ENCODE measurements at regions not wholly inside any gene's neighbourhood (a gene's known extent, or its start where the extent isn't known, plus 50 kb on each side); places are given as distances from the start of the nearest gene placed in this dataset.

DNA sequence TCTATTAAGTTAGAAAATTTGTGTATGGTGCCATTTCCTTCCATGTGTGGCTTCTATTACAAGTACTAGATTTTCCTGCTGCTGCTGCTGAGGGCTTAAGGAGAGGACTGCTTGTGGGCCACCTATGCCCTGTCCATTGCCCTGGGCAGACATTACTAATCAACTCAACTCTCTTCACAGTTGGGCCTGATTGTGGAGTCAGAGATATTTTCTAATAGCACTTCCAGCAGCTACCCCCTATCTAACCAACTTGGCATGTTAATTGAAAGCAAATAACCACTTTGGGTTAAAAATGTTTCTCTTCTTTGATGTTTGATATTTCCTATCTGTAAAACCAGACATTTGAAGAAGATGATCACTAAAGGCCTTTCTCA is 242.0 kb downstream of the EDEM1 start:
- DNase-seq = no peak

GRCh38 chr3:5430701-5431100 is 243.2 kb downstream of the EDEM1 start:
- DNase-seq = no peak

DNA sequence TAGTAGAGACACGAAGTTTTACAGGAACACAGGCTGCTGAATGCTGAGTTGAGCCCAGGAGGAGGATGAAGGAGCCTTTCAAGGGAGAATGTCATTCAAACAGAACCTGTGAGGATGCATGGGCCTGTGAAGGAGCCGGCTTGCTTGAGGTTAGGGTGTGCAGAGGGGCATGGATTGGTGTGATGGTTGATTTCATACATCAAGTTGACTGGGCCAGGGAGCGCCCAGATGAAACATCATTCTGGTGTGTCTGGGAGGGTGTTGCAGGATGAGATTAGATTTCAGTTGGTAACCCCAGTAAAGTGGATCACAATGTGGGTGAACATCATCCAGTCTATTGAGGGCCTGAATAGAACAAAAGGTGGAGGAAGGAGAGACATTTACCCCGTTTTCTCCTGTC is 243.6 kb downstream of the EDEM1 start:
- no peak for DNase-seq

DNA sequence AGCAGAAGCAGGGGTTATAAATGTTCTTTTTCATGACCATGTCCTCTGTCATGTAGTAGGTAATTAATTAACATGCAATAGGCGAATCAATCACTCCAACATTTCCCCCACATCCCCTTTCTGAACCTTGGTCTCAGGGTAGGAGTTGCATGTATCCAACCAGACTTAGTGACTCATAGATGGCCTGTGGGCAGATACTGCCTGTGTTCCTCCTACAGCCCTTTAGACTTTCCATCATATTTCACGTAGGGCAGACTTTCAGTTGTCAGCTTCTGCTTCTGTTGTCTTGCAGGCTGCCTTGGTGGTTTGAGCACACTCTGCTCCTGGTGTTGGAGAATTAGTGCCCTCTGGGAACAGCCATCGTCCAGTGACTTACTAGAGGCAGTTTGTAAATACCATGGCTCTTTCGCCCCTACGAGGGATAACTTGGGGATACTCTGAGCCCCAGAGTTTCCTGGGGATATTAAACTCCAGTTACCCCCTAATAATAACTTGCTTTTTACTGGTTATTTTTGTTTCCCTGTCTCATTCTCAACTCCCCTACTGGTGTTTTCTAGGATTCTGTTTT is 244.4 kb downstream of the EDEM1 start:
- no peak for DNase-seq

- DNase-seq = no peak
These were observed 249.8 kb downstream of the EDEM1 start for GRCh38 chr3:5437296-5437782.

DNA sequence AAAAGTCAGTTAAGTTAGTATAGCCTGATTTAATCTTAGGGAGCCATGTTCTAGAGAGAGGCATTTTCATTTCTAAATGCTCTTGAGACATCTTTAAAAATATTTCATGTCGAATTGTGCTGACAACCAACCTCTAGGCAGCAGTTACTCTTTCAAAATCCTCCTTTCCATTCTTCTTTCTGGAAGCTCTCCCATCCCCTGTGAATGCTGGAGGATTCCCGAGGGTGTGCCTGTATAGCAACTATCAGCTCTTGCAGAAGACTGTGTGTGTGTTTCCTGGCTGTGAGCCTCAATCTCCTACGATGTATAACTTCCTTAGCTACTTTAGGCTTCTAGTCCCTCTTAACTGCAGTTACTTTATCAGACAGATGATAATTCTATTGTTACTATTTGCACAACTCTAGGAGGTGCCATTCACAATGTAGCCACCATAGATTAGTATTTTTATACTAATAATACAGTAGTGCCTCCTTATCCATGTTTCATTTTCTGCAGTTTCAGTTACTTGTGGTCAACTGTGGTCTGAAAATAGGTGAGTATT is 250.3 kb downstream of the EDEM1 start:
- no peak for DNase-seq

DNA sequence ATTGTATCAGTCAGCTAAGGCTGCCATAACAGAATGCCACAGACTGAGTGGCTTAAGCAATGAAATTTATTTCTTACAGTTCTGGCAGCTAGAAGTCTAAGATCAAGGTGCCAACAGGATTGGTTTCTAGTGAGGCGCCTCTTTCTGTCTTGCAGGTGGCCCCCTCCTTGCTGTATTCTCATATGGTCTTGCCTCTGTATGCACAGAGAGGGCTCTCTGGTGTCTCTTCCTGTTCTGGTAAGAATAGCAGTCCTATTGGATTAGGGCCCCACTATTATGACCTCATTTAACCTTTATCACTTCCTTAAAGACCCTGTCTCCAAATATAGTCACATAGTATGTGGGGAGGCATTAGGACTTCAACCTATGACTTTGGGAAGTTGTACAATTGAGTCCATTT is 253.9 kb downstream of the EDEM1 start:
- DNase-seq = no peak

DNA sequence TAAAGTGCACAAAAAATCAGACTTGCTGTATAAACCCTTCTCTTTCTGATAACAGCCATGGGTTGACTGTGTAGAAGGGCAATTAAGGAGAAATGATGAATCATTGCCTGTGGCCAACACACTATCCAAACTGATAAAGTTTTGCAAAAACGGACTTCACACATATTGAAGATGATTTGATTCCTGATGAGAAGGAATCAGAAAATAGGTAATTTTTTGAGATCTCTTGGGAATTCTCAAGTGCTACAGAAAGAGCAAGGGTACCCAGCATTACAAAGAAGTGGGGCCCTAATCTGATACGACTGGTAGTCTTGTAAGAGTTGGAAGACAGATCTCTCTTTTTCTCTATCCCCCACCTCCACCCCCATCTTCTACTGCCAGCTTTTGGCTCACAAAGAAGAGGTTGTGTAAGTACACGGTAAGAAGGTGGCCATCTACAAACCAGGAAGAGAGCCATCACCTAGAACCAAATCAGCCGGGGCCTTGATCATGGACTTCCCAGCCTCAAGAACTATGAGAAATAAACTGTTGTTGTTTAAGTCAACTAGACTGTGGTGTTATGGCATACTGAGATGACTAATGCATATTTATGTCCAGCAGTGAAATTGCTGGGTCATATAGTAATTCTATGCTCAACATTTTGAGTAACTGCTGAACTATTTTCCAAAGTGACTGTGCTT is 254.7 kb downstream of the EDEM1 start:
- no peak for DNase-seq

GRCh38 chr3:5442786-5443138 is 255.3 kb downstream of the EDEM1 start:
- DNase-seq = no peak

- DNase-seq = no peak
These were observed 256.7 kb downstream of the EDEM1 start for GRCh38 chr3:5444253-5444652.

DNA sequence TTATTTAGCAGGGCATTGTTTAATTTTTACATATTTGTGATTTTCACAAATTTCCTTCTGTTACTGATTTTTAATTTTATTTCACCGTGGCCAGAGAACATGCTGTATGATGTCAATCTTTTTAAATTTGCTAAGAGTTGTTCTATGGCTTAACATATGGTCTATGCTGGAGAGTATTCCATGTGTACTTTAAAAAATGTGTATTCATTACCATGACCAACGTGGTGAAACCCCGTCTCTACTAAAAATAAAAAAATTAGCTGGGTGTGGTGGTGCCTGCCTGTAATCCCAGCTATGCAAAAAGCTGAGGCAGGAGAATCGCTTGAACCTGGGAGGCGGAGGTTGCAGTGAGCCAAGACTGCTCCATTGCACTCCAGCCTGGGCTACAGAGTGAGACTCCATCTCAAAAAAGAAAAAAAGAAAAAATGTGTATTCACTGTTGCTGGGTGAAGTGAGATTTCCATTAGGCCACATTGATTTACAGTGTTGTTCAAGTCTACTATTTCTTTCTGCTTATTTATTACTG is 258.2 kb downstream of the EDEM1 start:
- no peak for DNase-seq

- DNase-seq = no peak
These were observed 260.7 kb downstream of the EDEM1 start for GRCh38 chr3:5448246-5448645.

- no peak for DNase-seq
These were observed 261.3 kb downstream of the EDEM1 start for GRCh38 chr3:5448816-5449215.

DNA sequence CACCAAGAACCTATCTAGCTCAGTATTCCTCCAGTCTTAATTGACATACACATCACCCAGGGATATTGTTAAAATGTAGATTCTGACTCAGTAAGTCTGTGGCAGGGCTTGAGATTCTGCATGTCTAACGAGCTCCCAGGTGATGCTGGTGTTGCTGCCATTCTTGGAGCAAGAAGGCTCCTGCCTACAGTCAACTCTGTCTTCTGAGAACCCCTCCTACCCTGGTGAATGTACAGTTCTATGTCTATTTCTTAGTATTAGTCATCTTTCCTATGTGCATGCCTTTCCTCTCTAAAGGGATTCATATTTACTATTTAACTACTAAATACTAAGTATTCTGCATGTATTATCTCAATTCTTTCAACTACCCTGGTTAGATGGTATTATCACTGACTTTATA is 268.7 kb downstream of the EDEM1 start:
- DNase-seq = no peak

- DNase-seq = no peak
These were observed 271.0 kb downstream of the EDEM1 start for GRCh38 chr3:5458526-5458925.

DNA sequence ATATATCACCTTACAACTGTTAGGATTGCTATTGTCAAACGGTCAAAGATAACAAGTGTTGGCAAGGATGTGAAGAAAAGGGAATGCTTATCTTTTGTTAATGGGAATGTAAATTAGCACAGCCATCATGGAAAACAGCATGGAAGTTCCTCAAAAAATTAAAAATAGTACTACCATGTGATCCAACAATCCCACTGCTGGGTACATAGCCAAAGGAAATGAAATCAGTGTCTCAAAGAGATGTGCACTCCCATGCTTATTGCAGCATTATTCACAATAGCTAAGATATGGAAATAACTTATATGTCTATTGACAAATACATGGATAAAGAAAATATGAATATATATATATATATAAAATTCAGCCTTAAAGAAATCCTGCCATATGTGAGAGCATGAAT is 274.6 kb downstream of the EDEM1 start:
- no peak for DNase-seq

GRCh38 chr3:5463991-5464390 is 276.5 kb downstream of the EDEM1 start:
- no peak for DNase-seq

DNA sequence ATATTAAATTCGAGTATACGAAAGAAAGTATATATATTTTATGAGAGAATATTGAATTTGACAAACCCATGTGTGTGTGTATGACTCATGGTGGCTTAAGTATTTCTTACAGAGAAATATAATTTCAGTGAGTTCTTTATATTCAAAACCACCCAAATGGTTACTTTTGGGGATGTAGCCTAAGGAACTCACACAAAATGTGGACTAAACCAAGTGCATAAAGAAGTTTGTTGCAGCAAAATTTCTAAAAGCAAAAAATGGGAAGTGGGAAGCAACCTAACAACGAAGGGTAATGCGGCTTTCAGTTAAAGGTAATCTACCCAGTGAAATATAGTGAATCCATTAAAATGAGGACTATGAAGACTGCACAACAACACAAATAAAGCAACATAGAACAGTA is 277.1 kb downstream of the EDEM1 start:
- no peak for DNase-seq

DNA sequence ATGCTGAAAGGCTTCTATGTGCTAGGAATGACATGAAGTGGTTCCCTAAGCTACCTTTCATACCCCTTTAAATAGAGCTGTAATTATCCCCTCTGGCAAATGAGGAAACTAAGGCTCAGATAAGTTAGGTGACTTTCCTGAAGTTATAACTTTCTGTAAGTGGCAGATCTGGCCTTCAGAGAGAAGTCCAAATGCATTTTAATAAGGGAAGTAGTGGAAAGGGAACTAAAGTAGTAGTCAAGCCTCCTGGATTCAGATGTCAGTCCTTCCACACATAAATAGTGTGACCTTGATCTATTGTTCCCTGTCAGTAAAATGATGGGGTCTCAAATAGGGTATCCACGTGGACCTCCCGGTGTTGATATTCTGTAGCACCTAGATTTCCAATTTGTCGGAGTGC is 277.7 kb downstream of the EDEM1 start:
- no peak for DNase-seq

DNA sequence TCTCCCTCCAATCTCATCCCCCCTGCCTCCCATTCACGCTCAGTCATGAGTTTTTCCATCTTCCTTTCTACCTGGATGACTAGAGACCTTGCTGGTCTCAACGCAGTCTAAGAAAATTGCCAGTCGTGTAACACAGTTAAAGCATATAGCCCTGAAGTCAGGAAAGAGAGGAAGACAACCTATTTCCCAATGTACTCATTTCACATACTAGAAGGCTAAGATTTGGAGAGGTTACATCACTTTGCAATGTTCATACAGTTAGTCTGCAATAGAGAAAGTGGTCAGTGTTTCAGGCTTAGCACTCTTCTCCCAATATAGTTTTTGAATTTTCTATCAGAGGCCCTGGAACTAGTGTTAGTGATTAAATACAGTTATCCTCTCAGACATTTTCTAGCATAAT is 278.6 kb downstream of the EDEM1 start:
- DNase-seq = no peak

DNA sequence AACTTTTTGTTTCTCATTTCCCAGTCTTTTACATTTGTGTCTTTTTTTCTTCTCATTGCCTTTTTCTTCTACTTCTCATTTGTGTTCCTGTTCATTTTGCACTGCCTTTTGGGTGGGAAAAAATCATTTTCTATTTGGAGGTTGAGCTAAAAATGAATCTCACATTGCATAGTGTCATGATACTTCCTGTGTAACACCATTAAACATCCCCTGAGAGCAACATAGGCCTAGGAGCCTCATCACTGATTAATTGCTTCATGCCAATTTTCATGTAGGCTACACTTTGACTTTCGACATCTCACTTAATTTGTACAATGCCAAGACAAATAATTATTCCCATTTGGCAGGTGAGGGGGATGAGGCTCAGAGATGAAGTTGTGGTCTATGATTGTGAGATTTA is 279.2 kb downstream of the EDEM1 start:
- no peak for DNase-seq

- DNase-seq = no peak
These were observed 286.0 kb downstream of the EDEM1 start for GRCh38 chr3:5473471-5473870.

DNA sequence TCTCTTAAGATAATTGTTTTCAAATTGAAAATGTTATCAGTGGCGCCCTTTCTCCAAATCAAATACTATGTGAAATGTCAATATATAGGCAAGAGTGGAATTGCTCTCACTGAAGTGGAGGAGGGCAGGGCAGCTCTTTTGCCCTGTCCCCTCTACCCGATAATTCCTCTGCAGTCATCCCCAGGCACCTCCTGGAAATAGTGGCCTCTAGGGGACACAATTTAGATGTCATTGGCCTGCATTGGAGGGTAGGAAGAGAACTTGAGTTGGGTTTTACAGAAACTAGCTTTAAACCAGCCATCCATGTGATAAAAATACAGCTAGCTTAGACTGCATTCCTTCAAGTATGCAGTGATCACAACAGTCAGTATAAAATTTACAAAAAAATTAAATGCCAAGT is 288.9 kb downstream of the EDEM1 start:
- DNase-seq = no peak

DNA sequence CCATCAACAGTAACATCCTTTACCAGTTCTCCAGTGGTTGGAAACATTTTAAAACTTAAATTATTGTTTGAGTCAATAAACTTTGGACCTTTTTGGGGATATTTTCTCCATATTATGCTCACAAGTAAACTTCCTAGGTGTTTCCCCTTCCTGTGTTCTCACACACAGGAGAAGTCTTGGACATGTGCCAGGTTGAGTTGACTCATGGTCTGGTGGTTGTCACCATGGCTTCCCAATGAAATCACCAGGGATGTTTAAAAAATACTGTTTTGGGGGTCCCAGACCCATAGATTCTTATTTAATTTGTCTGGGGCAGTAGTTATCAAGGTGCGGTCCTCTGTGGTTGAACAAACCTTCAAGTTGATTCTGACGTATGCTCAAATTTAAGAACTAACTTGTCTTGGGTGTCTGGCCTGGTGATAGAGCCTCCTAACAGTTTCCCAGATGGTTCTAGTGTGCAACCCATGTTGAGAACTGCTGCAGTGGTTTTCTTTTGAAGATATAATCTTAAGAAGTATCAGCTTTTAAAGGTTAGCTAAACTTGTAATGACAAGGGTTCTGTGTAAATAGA is 291.8 kb downstream of the EDEM1 start:
- DNase-seq = no peak
